OCI-LY3 (cell line): ENCODE measurements at regions not wholly inside any gene's neighbourhood (a gene's known extent, or its start where the extent isn't known, plus 50 kb on each side); places are given as distances from the start of the nearest gene placed in this dataset.

Source experiments
- CTCF ChIP-seq: fragments of 200-600, 300-600 bp; sonication (generic); IDR thresholded peaks from 2 replicates; pipeline ENCODE4 v1.5.1; 2014; ENCODE audit warnings: antibody characterized with exemption, low read length, low read depth
- EZH2phosphoT487 ChIP-seq: fragments of 200-600 bp; shearing (Covaris generic); IDR thresholded peaks from 2 replicates; pipeline ENCODE4 v1.6.1; 2018; ENCODE audit warnings: antibody characterized with exemption, mixed run types, low read depth

GRCh38 chr21:20169812-20170576 is 828.2 kb upstream of the NCAM2 start:
- TF ChIP-seq CTCF (no peak), EZH2phosphoT487 (no peak)
